ENCODE measurements at regions not wholly inside any gene's neighbourhood (a gene's known extent, or its start where the extent isn't known, plus 50 kb on each side); places are given as distances from the start of the nearest gene placed in this dataset.

DNA sequence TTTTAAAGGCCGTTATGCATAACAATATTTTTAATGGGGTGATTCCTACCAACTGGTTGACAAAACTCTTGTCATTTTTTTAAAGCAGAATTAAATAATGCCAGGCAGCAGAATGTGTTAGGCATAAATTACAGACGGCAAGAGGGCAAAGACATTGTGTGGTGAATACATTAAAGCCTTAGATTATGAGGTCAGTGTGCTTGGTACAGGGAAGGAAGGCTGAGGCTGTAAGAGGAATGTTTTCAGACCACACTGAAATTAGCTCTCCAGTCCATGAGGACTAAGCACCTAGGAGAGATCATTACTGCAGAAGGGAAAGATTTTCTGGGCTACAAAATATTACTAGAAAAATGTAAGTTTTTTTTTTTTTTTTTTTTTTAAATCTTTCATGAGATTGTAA, 312.8 kb upstream of the PRKCQ start (continued):
- TF ChIP-seq MLXIP (CRISPR knock-in tag; IDR thresholded peaks at IDR 0.05; ENCODE audit: borderline replicate concordance) (no peak), REXO4 (CRISPR knock-in tag; IDR thresholded peaks at IDR 0.05; ENCODE audit: borderline replicate concordance) (no peak), MEF2D (CRISPR knock-in tag; IDR thresholded peaks at IDR 0.05) (no peak), ZSCAN12 (CRISPR knock-in tag; IDR thresholded peaks at IDR 0.05) (no peak), TCF7L2 (IDR thresholded peaks at IDR 0.05; ENCODE audit: low read depth, low read length) (no peak), TEAD2 (CRISPR knock-in tag; IDR thresholded peaks at IDR 0.05) (no peak)
- TF ChIP-seq, protein P1, sequence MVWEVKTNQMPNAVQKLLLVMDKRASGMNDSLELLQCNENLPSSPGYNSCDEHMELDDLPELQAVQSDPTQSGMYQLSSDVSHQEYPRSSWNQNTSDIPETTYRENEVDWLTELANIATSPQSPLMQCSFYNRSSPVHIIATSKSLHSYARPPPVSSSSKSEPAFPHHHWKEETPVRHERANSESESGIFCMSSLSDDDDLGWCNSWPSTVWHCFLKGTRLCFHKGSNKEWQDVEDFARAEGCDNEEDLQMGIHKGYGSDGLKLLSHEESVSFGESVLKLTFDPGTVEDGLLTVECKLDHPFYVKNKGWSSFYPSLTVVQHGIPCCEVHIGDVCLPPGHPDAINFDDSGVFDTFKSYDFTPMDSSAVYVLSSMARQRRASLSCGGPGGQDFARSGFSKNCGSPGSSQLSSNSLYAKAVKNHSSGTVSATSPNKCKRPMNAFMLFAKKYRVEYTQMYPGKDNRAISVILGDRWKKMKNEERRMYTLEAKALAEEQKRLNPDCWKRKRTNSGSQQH (CRISPR knock-in tag; IDR thresholded peaks at IDR 0.05; ENCODE audit: low read depth), result no peak
- TF ChIP-seq, protein P2, sequence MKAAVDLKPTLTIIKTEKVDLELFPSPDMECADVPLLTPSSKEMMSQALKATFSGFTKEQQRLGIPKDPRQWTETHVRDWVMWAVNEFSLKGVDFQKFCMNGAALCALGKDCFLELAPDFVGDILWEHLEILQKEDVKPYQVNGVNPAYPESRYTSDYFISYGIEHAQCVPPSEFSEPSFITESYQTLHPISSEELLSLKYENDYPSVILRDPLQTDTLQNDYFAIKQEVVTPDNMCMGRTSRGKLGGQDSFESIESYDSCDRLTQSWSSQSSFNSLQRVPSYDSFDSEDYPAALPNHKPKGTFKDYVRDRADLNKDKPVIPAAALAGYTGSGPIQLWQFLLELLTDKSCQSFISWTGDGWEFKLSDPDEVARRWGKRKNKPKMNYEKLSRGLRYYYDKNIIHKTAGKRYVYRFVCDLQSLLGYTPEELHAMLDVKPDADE (CRISPR knock-in tag; IDR thresholded peaks at IDR 0.05), result no peak
- TF ChIP-seq, protein P3, sequence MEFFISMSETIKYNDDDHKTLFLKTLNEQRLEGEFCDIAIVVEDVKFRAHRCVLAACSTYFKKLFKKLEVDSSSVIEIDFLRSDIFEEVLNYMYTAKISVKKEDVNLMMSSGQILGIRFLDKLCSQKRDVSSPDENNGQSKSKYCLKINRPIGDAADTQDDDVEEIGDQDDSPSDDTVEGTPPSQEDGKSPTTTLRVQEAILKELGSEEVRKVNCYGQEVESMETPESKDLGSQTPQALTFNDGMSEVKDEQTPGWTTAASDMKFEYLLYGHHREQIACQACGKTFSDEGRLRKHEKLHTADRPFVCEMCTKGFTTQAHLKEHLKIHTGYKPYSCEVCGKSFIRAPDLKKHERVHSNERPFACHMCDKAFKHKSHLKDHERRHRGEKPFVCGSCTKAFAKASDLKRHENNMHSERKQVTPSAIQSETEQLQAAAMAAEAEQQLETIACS (CRISPR knock-in tag; IDR thresholded peaks at IDR 0.05), result no peak
- TF ChIP-seq, protein P4, sequence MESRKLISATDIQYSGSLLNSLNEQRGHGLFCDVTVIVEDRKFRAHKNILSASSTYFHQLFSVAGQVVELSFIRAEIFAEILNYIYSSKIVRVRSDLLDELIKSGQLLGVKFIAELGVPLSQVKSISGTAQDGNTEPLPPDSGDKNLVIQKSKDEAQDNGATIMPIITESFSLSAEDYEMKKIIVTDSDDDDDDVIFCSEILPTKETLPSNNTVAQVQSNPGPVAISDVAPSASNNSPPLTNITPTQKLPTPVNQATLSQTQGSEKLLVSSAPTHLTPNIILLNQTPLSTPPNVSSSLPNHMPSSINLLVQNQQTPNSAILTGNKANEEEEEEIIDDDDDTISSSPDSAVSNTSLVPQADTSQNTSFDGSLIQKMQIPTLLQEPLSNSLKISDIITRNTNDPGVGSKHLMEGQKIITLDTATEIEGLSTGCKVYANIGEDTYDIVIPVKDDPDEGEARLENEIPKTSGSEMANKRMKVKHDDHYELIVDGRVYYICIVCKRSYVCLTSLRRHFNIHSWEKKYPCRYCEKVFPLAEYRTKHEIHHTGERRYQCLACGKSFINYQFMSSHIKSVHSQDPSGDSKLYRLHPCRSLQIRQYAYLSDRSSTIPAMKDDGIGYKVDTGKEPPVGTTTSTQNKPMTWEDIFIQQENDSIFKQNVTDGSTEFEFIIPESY (CRISPR knock-in tag; IDR thresholded peaks at IDR 0.05), result no peak
